Endodermal cell (in vitro differentiated cells): ENCODE measurements at regions not wholly inside any gene's neighbourhood (a gene's known extent, or its start where the extent isn't known, plus 50 kb on each side); places are given as distances from the start of the nearest gene placed in this dataset.
A peak's percentile ranks its signal among the peaks of the same experiment; 100 is the strongest.

ENCODE experiments used
- DNase-seq: peaks from one replicate; pipeline ENCODE4 v3.0.0-alpha.2; 2017
- H3K27ac ChIP-seq: 2 replicates; pipeline ENCODE4 v1.5.1; 2013; ENCODE audit warnings: mild to moderate bottlenecking, low read depth, low read length, moderate library complexity
- H3K27me3 ChIP-seq: 2 replicates; pipeline ENCODE4 v1.6.1; 2013; ENCODE audit warnings: mild to moderate bottlenecking, low read length, moderate library complexity; ENCODE audit not compliant: insufficient read depth, control insufficient read depth, poor library complexity, severe bottlenecking
- H3K36me3 ChIP-seq: 2 replicates; pipeline ENCODE4 v1.7.0; 2013; ENCODE audit warnings: mild to moderate bottlenecking, low read length, moderate library complexity; ENCODE audit not compliant: control insufficient read depth, insufficient read depth
- H3K4me1 ChIP-seq: one replicate; pipeline ENCODE4 v1.7.0; 2013; ENCODE audit warnings: low read length; ENCODE audit not compliant: control insufficient read depth, insufficient read depth
- H3K4me3 ChIP-seq: 2 replicates; pipeline ENCODE4 v1.5.1; 2013; ENCODE audit warnings: mild to moderate bottlenecking, low read length, moderate library complexity
- H3K9ac ChIP-seq: 2 replicates; pipeline ENCODE4 v1.6.1; 2013; ENCODE audit warnings: mild to moderate bottlenecking, low read length, moderate library complexity; ENCODE audit not compliant: poor library complexity, severe bottlenecking; ENCODE audit errors: extremely low read depth
- H3K9me3 ChIP-seq: 2 replicates; pipeline ENCODE4 v1.6.1; 2013; ENCODE audit warnings: mild to moderate bottlenecking, low read length, moderate library complexity; ENCODE audit not compliant: control insufficient read depth
- H3K27ac Mint-ChIP-seq: 2 replicates; pipeline ENCODE4 v1.8.0; 2020; ENCODE audit warnings: mixed read lengths
- H3K27me3 Mint-ChIP-seq: 2 replicates; pipeline ENCODE4 v1.8.0; 2021; ENCODE audit warnings: mild to moderate bottlenecking, mixed read lengths; ENCODE audit not compliant: insufficient read depth
- H3K36me3 Mint-ChIP-seq: 2 replicates; pipeline ENCODE4 v1.8.0; 2020; ENCODE audit warnings: low read depth, mixed read lengths
- H3K4me1 Mint-ChIP-seq: 2 replicates; pipeline ENCODE4 v1.8.0; 2020; ENCODE audit warnings: mixed read lengths
- H3K4me3 Mint-ChIP-seq: 2 replicates; pipeline ENCODE4 v1.8.0; 2020; ENCODE audit warnings: mild to moderate bottlenecking, moderate library complexity, mixed read lengths
- H3K9me3 Mint-ChIP-seq: 2 replicates; pipeline ENCODE4 v1.8.0; 2020; ENCODE audit warnings: mild to moderate bottlenecking, mixed read lengths
- CTCF ChIP-seq: fragments of 200-600 bp; sonication (generic); conservative IDR thresholded peaks from 2 replicates; pipeline ENCODE4 v1.5.0; 2021; ENCODE audit warnings: antibody characterized with exemption, mild to moderate bottlenecking
- WGBS, 2 experiments: methylation state at CpG; one replicate each; pipeline versions ENCODE4 v1.1.5 to v1.1.7; 2013; ENCODE audit warnings: missing lambda C conversion rate in 2 of 2, mixed read lengths in 1 of 2; ENCODE audit not compliant: insufficient coverage in 1 of 2, insufficient read length in 1 of 2; 5-methylcytosine and 5-hydroxymethylcytosine counted together

- no peaks in the 10 kb centered on the region for H3K9me3 Mint-ChIP-seq
- WGBS, 2 experiments, result 83 to 93% methylated on average over 1 to 3 of the region's 4 CpGs
Observed at GRCh38 chr18:32871786-32872185, 99.0 kb upstream of the KLHL14 start.

GRCh38 chr18:32870611-32871010 is 97.8 kb upstream of the KLHL14 start:
- no peaks in the 10 kb centered on the region for H3K9me3 ChIP-seq
- Mint-ChIP-seq H3K9me3 (no peaks in the 10 kb centered on the region), H3K36me3 (no peaks in the 10 kb centered on the region), H3K4me3 (no peak overlapping the region), H3K27ac (no peak overlapping the region), H3K4me1 (peaks cover 54% of the 10 kb centered on the region), H3K27me3 (no peaks in the 10 kb centered on the region)
- no peak overlapping the region for H3K27ac ChIP-seq
- H3K9ac ChIP-seq, result no peak overlapping the region
- peaks cover 21% of the 10 kb centered on the region for H3K4me1 ChIP-seq
- TF ChIP-seq CTCF, result no peak
- WGBS, 2 experiments, result 94 to 100% methylated on average over 2 of the region's 2 CpGs
- no peaks in the 10 kb centered on the region for H3K27me3 ChIP-seq
- no peaks in the 10 kb centered on the region for H3K36me3 ChIP-seq
- no peak overlapping the region for H3K4me3 ChIP-seq
- no peak for DNase-seq

More at GRCh38 chr18:32871786-32872185, 99.0 kb upstream of the KLHL14 start:
- no peak overlapping the region for H3K27ac Mint-ChIP-seq
- no peak overlapping the region for H3K4me3 ChIP-seq
- H3K4me1 Mint-ChIP-seq, result peaks cover 47% of the 10 kb centered on the region
- no peaks in the 10 kb centered on the region for H3K27me3 Mint-ChIP-seq
- DNase-seq, result no peak
- no peak overlapping the region for H3K27ac ChIP-seq
- H3K36me3 Mint-ChIP-seq, result no peaks in the 10 kb centered on the region
- no peaks in the 10 kb centered on the region for H3K36me3 ChIP-seq
- no peak overlapping the region for H3K4me3 Mint-ChIP-seq
- H3K9ac ChIP-seq, result no peak overlapping the region
- TF ChIP-seq CTCF, result no peak
- H3K27me3 ChIP-seq, result no peaks in the 10 kb centered on the region
- H3K9me3 ChIP-seq, result no peaks in the 10 kb centered on the region
- H3K4me1 ChIP-seq, result peaks cover 21% of the 10 kb centered on the region

- Histone ChIP-seq H3K27ac (no peak overlapping the region), H3K4me3 (peak overlapping the region; percentile 47), H3K9ac (no peak overlapping the region), H3K36me3 (no peaks in the 10 kb centered on the region), H3K27me3 (no peaks in the 10 kb centered on the region), H3K4me1 (peaks cover 21% of the 10 kb centered on the region), H3K9me3 (no peaks in the 10 kb centered on the region)
- no peak for TF ChIP-seq CTCF
- DNase-seq, result no peak
- H3K27me3 Mint-ChIP-seq, result no peaks in the 10 kb centered on the region
- peaks cover 54% of the 10 kb centered on the region for H3K4me1 Mint-ChIP-seq
- H3K36me3 Mint-ChIP-seq, result no peaks in the 10 kb centered on the region
- peak overlapping the region; percentile 13 for H3K27ac Mint-ChIP-seq
- 77 to 94% methylated on average over 5 to 7 of the region's 7 CpGs for WGBS, 2 experiments
- H3K9me3 Mint-ChIP-seq, result no peaks in the 10 kb centered on the region
- no peak overlapping the region for H3K4me3 Mint-ChIP-seq
Observed at GRCh38 chr18:32868406-32868805, 95.6 kb upstream of the KLHL14 start.
